IMR-90 (cell line): ENCODE measurements at regions not wholly inside any gene's neighbourhood (a gene's known extent, or its start where the extent isn't known, plus 50 kb on each side); places are given as distances from the start of the nearest gene placed in this dataset.

ENCODE experiments used
- BHLHE40 ChIP-seq: fragments of 150-350 bp; IDR thresholded peaks from 2 replicates; pipeline ENCODE4 v1.6.1; 2016; ENCODE audit warnings: mild to moderate bottlenecking, low read depth, low read length
- FOS ChIP-seq: fragments of 150-350 bp; IDR thresholded peaks from 2 replicates; pipeline ENCODE4 v1.6.1; 2016; ENCODE audit warnings: low read depth, low read length
- MAZ ChIP-seq: IDR thresholded peaks from 2 replicates; pipeline ENCODE4 v1.6.1; 2012; ENCODE audit warnings: low read depth, mild to moderate bottlenecking, low read length, improper control_type of control experiment, moderate library complexity, borderline replicate concordance
- NFE2L2 ChIP-seq: fragments of 150-350 bp; IDR thresholded peaks from 2 replicates; pipeline ENCODE4 v1.6.1; 2016; ENCODE audit warnings: low read depth, mild to moderate bottlenecking, low read length
- POLR2A ChIP-seq: IDR thresholded peaks from 2 replicates; pipeline ENCODE4 v1.6.1; 2012; ENCODE audit warnings: mild to moderate bottlenecking, low read depth, low read length
- RAD21 ChIP-seq: IDR thresholded peaks from 2 replicates; pipeline ENCODE4 v1.6.1; 2012; ENCODE audit warnings: low read length, improper control_type of control experiment
- RCOR1 ChIP-seq: IDR thresholded peaks from 2 replicates; pipeline ENCODE4 v1.6.1; 2012; ENCODE audit warnings: mild to moderate bottlenecking, low read length, improper control_type of control experiment; ENCODE audit not compliant: insufficient replicate concordance
- RFX5 ChIP-seq: IDR thresholded peaks from 2 replicates; pipeline ENCODE4 v1.8.0; 2012; ENCODE audit warnings: low read depth, mild to moderate bottlenecking, low read length, moderate library complexity
- SMC3 ChIP-seq: fragments of 150-350 bp; IDR thresholded peaks from 2 replicates; pipeline ENCODE4 v1.6.1; 2016; ENCODE audit warnings: low read depth, mild to moderate bottlenecking, antibody characterized with exemption, low read length, moderate library complexity
- TF ChIP-seq, protein P1 (sequence below): conservative IDR thresholded peaks from 2 replicates; pipeline ENCODE4 v1.5.1; 2012; ENCODE audit warnings: mild to moderate bottlenecking, low read depth, low read length, improper control_type of control experiment

DNA sequence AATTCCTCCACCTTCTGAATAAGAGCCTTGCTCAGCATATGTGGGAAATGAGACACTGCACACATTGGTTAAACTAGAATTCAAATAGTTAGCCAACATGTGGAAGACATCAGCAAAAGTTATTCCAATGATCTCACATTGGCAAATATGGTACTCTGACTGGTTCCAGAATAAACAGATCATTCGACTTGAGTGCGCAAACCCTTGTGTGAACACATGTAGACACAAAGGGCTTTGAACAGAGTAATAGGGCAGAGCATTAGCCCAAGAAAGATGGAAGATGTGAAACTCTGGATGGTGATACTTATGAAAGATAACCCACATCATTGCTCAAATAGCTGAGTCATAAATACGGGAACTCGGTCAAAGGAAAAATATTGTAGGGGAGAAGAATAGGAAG lies 1133.4 kb upstream of the SEL1L start:
- TF ChIP-seq, protein P1, sequence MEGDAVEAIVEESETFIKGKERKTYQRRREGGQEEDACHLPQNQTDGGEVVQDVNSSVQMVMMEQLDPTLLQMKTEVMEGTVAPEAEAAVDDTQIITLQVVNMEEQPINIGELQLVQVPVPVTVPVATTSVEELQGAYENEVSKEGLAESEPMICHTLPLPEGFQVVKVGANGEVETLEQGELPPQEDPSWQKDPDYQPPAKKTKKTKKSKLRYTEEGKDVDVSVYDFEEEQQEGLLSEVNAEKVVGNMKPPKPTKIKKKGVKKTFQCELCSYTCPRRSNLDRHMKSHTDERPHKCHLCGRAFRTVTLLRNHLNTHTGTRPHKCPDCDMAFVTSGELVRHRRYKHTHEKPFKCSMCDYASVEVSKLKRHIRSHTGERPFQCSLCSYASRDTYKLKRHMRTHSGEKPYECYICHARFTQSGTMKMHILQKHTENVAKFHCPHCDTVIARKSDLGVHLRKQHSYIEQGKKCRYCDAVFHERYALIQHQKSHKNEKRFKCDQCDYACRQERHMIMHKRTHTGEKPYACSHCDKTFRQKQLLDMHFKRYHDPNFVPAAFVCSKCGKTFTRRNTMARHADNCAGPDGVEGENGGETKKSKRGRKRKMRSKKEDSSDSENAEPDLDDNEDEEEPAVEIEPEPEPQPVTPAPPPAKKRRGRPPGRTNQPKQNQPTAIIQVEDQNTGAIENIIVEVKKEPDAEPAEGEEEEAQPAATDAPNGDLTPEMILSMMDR: no peak
- TF ChIP-seq POLR2A: no peak
- no peak for TF ChIP-seq FOS
- no peak for TF ChIP-seq RAD21
- TF ChIP-seq MAZ: no peak
- no peak for TF ChIP-seq BHLHE40
- TF ChIP-seq RFX5: no peak
- TF ChIP-seq NFE2L2: no peak
- no peak for TF ChIP-seq SMC3
- TF ChIP-seq RCOR1: no peak
